ENCODE measurements at regions not wholly inside any gene's neighbourhood (a gene's known extent, or its start where the extent isn't known, plus 50 kb on each side); places are given as distances from the start of the nearest gene placed in this dataset.

DNA sequence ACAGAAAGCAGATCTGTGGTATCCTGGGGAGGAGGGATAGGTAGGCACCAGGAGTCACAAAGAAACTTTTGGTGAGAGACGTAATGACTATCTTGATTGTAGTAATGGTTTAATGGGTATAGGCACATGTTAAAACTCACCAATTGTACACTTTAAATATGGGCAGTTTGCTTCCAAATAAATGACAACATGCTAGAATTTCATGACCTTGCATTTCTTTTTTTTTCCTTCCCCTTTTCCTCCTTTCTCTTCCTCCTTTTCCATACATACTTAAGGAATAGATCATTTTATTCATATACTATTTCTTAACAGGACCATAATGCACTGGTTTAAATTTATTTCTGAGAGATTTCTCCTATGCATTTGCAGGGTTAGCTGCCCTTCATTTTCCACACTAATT lies 341.8 kb downstream of the TMEM182 start:
- DNase-seq (ENCODE audit: low spot score): no peak

DNA sequence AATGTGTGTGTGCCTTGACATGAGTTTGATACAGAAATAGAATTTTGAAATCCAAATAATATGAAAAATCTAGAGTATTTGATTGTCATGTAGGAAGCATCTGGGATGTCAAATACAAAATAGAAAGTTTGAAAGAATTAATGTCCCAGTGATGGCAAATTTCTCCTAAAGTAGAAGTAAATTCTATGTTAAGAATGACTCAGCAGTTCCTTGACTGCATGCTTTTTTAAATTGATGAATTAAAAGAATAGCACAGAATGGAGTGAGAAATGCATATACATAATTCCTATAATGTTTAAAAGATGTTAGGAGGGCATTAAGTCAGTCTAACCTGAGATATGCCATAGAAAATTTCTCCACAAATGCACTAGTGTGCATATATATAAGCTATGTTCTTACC lies 357.5 kb downstream of the TMEM182 start:
- no peak for DNase-seq (ENCODE audit: low spot score)

DNA sequence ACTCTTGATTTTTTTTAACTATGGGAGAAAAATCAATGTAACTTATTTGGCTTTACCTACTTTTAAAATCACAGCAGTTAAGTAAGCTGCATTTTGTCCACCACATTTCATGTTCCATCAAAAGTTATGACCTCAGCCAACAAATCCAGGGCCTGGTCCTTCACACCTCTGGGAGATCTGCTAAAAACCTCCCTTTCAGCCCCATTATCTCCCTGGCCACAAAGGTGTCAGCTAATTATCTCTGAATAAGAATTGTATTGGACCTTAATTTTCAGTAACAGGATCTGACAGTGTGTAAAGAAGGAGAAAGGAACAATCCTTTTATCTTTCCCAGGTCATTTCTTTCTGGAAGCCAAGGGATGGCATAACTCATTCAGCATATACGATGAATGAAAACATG lies 359.3 kb downstream of the TMEM182 start:
- no peak for DNase-seq (ENCODE audit: low spot score)

DNA sequence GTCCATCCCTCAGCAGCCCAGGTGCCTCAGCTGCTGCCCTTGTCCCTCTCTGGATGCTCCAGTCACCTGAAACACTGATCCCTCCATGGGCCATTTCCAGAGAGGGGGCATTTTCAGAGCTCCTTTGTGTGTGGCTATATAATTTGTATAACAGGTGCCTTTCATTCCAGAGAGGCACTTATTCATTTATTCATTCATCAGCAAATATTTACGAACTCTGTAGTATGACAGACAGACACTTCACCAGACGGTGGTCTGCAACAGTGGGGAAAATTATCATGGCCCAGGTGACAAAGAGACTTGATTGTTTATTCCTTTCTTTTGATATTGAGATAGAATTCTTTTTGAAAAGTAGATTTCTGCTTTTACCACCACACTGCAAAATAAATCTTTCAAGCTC lies 361.7 kb downstream of the TMEM182 start:
- DNase-seq (ENCODE audit: low spot score): no peak

DNA sequence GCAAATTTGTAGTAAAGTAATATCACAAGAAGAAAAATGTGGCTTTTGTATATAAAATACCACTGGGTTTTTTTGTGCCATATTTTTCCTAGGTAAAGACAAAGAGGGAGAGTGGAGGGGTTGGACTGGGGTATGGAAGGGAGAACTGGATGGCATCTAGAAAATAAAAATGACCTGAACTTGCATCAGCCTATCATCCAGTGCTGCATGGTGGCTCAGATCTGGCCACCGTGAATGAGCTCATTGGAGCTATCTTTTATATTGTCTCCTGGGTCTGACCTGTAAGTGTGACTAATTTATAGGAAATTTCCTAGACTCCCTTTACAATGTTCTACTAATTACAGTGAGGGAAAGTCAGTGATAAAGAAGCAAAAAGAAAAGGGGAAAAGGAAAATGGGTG lies 369.0 kb downstream of the TMEM182 start:
- no peak for DNase-seq (ENCODE audit: low spot score)

DNA sequence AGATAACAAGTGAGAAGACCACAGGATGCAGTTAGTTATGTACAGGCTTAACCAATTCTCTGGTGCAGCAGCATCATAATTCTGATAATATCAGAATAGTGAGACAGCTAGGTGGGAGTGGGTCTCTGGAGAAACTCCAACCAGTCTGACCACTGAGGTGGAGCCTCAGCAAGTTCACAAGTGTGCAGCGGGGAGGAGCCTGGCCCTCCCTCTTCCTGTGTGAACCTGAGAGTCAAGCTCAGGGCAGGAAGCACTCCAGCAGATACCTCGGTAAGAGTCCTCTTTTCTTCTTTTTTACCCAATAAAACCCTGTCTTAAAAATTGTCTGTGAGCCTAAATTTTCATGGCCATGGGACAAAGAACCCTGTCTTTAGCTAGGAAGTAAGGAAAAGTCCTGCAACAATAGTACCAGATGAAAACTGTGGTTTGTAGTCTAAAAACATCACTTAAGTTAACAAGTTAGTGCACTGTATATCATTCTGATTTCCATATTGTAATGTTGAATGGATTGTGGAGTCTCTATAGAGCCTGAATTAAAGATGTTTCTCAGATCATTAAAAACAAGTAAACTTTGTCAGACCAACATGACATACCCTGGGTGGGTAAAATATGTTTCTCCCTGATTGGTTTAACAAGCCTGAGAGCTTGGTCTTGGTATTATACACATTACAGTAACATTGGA lies 370.8 kb downstream of the TMEM182 start:
- no peak for DNase-seq (ENCODE audit: low spot score)

DNA sequence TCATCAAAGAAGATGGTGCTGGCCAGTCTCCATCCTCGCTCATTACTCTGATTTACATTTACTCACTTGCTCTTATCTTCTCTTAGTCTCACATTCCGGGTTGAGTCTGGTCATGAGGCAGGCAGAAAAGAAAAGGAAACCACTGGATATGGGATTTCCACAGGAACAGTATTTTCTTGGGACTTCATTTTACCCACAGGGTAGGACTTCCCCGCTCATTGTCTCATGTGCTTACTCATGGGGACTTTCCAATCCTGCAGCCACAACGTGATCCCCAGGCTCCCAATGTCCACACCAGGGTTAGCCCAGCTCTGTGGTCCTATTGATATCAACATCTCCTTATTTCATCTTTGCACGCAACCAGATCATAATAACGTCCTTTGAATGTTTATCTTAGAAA lies 373.8 kb downstream of the TMEM182 start:
- no peak for DNase-seq (ENCODE audit: low spot score)

DNA sequence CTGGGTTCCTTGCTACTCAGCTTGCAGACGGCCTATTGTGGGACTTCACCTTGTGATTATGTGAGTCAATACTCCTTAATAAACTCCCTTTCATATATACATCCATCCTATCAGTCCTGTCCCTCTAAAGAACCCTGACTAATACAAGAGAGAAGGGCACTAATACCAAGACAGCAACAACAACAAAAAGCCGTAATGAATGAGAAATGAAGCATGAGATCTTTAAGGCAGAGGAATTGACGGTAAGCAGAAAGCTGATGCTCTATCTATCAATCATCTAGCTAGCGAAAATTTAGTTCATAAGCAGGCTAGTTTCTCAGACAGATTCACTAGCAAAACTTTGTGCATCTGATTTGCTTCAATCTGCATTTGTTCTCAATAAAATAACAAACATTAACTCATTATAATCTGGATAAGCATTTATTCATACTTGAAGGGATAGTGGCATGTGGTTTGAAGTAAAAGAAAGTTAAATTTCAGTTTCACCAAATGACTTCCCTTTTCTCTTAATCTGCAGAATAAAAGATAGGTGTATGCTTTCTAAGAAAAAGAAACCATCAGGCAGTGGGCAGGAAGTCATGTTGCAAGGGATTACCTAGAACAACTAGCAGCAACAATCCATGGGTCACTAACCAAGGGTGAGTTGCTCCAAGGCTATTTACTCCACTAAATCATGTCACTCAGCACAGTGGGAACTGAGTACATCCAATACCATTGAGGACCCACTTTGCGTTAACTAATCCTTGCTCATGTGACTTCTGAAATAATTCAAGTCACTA lies 376.5 kb downstream of the TMEM182 start:
- no peak for DNase-seq (ENCODE audit: low spot score)

DNA sequence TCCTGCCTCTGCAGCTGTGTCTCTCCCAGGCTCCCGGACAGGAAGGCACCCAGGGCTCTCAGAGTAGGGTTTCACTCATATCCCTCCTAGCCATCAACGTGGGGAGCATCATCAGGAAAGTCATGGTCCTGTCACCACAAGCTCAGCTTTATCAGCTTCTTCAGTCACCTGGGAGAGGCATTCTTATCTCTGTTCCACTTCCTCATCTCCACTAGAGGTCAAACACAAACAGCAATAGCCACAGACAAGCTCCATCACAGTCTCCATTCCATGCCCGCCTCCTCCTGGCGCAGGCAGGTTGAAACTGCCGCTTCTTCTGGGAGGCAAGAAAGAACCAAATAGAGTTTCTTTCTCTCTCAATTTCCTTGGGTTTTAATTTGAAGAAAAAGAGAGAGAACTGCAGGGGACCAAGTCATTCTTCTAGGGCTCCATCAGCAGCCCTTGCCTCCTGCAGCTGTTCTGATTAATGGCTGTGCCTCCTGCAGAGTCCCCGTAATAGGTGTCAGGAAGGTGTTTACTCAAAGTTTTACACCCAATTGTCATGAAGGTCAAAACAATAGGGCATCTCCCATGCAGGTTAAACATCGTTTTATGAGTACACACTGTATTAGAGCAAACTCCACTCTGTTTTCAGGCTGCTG lies 377.9 kb downstream of the TMEM182 start:
- DNase-seq (ENCODE audit: low spot score): no peak

DNA sequence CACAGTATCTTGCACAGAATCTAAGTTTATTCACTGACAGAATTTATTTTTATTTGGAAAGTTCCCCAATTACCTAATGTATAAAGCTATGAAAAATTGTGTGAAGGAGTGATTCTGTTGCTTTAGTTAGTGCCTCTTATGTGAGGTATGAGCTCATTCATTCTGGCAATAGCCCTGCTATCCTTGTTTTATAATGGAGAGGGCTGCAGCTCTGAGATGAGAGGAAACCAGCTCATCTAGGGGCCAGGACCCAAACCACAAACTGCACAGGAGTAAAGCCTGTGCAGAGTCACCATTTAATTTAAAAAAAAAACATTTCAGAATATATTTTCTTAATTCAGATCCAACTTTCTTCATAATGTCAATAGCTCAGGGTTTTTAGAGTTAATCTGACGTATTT lies 383.0 kb downstream of the TMEM182 start:
- DNase-seq (ENCODE audit: low spot score): no peak

DNA sequence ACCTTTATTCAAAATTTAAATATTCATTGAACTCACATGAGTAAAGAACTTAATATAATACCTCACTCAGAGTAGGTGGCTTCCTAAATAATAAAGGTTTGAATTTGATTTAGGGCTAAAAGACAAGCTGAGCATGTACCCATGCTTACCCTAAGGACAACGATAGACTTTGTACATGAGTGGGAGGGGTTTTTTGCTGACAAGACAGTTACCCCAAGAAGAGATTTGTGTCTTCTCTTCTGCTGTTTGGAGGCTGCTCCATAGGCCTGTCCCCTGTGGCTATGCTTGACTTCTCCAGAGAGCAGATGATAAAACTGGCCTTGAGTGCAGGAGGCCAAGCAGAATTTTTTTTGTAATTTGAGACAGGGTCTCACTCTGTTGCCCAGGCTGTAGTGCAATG lies 383.9 kb downstream of the TMEM182 start:
- DNase-seq (ENCODE audit: low spot score): no peak

DNA sequence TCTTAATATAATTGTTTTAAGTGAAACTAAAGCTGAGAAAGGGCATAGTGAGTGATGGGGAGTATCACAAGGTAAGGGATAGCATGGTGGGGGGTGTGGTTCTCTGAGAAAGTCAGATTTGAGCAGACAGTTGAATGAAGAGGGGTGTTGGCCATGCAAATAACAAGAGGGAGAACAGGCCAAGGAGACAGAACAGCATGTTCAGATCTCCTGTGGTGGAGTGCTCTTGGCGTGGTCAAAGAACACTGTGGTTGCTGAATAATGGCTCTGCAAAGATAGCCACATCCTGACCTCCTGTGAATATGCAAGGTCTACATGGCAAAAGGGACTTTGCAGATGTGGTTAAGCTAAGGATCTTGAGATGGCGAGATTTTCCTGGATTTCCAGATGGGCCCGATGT lies 389.2 kb downstream of the TMEM182 start:
- no peak for DNase-seq (ENCODE audit: low spot score)

DNA sequence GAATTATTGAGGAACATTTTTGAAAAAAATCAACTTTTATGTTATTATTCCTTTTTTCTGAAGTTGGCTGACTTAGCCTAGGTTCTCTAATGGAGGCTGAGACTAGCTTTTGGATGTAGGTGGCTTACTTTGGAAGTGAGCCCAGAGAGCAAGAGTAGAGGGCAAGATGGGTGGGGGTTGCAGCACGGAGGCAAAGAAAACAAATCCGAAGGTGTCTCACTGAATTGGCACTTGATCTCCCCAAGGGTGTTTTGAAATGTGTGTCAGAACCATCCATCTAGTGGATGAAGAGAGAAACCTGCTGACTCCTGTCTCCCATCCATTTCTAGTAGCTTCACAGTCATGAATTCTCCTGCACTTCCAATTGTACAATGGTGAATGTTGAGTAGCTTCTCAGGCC lies 390.7 kb downstream of the TMEM182 start:
- no peak for DNase-seq (ENCODE audit: low spot score)

DNA sequence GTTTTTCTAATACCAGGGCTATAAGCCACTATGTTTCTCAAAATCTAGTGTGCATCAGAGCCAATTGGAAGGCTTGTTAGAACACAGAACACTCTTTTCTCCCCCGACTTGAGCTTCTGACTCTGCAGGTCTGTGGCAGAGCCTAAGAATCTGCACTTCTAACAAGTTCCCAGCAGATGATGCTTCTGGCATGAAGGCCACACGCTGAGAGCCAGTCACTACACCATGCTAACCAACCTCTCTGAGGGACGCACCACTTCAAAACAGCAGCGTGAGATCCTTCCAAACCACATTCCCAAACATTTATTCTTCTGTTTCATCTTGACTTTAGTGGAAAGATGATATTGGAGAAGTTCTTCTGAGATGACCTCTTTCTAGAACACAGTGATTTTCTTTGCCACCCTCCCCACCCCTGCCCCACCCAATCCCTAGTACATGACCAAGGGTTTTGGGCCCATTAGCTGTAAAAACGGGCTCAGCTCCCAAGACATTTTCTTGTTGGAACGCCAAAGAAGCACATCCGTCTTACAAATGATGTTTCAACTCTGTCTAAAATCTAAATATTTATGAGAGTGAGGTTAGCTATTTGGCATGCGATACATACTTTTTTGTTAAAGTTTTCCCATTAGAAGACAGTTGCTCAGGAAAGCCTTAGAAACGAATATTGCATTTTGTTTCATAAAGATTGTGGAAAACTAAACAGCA lies 391.9 kb downstream of the TMEM182 start:
- no peak for DNase-seq (ENCODE audit: low spot score)

DNA sequence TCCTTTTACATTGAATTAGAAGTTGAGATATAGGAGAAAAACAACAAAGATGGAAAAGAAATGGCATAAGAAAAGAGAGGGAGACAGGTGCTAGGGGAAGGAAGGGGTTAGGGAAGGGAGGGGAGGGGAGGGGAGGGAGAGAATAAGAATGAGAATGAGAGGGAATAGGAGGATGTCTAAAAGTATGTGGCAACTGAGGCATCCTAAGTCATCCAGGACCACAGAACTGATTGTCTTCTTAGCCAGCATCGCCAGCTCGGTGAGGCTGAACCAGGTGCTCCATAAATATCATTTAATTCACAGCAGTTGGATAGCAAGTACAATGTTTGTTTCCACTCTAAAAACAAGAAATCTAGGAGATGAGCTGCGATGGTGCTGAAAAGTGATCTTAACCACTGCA lies 393.5 kb downstream of the TMEM182 start:
- no peak for DNase-seq (ENCODE audit: low spot score)

DNA sequence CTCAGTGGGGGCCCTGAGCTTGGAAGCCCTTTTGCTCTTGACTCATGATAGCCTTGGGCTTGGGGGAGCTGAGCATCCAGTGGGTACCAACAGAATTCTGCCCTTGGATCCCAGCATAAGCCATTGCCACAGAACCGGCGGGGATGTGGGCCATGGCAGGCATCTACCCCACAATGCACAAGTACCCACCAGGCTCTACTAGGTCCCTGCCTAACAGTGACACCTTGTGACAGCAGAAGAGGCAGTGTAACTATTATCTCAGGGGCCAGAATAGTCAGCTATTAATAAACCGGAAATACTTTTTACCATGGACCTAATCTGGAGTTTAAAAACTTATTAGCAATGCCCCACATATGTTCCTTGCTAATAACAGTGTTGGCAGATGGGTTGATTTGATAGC lies 397.2 kb downstream of the TMEM182 start:
- DNase-seq (ENCODE audit: low spot score): no peak

DNA sequence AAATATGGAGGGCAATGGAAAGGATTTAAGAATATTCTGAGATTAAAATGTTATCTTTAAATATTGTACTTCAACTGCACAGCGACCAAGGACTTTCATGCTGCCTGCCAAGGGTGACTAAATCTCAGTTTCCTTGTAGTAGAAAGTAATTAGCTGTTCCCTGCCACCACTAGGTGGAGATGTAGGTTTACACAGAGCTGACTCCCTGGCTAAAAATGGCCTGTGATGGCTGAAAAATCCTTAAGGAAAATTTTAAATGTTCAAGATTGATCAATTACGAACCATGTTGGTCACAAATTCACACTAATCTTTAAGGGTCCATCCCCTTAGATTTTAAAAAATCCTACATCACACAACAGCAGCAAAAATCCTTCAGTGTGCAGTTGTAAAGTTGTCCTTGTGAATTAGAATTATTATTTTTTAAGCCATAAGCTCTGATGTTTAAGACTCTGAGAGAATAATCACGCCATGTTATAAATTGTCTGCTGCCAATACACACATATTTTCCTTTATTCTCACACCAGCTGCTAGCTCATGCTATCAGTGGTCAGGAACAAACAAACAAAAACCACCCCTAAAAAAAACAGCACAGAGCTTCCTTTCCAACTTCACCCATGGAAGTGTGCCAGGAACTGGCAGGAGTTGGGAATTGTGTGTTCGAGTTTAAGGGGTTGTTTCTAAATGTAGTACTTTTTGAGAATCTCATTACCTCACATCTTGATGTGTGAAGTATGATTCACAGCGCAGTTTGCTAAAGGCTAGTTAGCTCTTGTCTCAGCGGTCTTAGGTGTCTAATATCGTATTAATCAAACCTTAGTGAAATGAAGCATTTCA lies 399.8 kb downstream of the TMEM182 start:
- DNase-seq (ENCODE audit: low spot score): peak; percentile 65

DNA sequence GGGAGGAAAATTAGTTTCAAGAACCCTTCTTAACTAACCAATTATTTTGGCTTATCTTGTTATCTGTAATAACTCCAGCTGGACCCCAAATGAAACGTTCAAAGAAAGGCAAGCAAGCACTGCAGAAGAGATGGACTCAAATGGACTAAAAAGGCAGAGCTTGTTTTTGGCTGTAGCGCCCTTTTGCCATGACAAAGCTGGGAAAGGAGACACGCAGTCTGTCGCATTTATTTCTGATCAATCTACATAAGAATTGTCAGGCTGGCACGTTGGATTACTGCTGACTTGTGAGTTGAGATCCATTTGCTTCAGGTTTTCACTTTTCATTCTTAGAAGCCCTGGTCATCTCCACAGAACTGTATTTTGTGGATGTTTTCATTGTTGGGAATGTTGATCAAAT lies 402.9 kb downstream of the TMEM182 start:
- no peak for DNase-seq (ENCODE audit: low spot score)

DNA sequence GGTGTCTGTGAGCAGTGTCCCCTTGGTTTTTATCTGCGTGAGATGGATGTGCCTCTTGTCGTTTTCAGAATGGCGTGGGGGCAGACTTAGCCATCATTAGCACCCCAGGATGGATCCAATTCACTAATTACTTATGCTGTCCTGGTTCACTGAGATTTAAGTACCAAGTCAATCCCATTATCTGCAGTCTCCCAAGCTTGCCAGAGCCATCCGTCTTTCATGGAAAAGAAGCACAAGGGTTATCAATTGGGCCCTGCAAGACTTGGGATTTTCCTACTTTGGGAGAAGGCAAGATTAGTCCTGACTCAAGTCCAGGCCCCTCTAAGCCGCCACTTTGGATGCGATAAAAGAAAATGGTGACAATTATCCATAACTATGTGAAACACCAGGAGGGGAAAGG lies 404.0 kb downstream of the TMEM182 start:
- no peak for DNase-seq (ENCODE audit: low spot score)

DNA sequence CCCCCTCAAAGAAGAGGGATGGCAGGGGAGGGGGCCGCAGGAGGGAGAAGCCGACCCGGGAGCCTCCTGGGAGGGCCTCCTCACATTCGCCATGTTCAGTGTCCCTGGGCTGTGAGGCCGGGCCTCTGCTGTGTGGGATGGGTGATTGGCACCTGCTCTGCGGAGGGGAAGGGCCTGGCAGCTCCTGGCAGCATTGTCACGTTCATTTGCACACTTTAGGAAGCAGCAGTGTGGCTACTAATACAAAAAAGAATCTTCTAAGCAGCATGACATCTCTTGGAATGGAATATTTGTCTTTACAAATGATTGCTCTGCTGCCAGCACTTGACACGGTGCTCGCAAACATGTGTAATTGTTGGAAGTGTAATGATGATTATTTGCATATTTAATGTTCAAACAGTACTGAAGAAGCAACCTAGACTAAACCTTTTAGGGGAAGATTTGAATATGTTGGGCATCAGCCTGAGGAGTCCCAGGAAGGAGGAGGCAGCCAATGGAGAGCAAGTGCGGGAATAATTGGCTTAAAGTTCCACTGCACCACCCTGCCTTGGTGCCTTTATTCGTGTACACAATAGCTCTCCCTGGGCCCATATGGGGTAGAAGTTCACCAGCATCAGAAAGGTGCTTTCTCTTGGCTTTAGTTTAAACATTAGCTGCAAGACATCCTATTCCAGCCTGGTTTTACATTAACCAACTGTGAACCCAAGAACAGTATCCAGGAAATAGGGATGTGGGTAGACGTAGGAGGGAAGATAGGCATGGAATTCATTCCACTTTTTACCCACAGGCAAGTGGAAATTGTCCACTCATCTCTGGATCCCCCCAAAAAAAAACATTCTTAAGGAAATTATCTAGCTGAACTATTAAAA lies 404.9 kb downstream of the TMEM182 start:
- no peak for DNase-seq (ENCODE audit: low spot score)

DNA sequence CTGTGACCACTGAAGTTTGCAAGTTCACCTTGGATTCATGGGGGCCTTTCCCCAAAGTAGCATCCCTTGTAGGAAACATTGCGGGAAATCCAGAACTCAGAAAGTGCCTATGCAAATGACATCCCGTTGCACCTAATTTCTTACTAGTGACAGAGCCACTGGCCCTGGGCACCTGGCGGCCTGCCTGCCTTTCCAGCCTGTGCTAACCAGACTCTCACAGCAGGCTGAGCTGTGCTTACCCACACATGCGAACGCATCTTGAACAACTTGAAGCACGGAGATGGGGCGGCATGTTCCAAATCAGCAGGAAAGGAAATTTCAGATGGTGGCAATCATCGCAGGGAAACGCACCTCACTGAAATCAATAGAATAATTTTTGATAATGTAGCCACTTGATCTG lies 405.8 kb downstream of the TMEM182 start:
- DNase-seq (ENCODE audit: low spot score): no peak
